ENCODE measurements at regions not wholly inside any gene's neighbourhood (a gene's known extent, or its start where the extent isn't known, plus 50 kb on each side); places are given as distances from the start of the nearest gene placed in this dataset.
"Not testable (repeated sequence)": the region's sequence is repeated elsewhere in the genome, so short reads cannot be mapped to it uniquely, and the experiment has no call there.

- not testable (repeated sequence) for DNase-seq
Observed at GRCh38 chr1:184184614-184185013, 133.1 kb downstream of the TSEN15 start.

GRCh38 chr1:184185347-184185746 lies 133.8 kb downstream of the TSEN15 start:
- DNase-seq: no peak

DNA sequence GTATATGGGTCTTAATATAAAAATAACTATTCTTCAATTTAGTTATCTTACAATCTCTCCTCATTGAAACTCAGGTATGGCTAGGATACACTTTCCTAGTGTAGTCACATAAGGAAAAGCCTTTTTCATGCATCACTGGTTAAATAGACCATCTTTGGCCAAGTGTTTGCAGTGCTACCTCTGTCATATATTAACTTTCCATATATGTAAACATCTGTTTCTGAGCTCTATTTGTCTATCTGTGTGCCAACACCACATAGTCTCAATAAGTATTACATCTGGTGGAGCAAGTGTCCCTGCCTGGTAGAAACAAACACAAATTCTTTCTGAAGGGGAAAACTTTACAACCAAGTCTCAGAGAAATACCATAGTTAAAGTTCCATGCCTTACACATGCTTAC lies 134.6 kb downstream of the TSEN15 start:
- DNase-seq: no peak

GRCh38 chr1:184187097-184187496 lies 135.6 kb downstream of the TSEN15 start:
- DNase-seq: no peak

DNA sequence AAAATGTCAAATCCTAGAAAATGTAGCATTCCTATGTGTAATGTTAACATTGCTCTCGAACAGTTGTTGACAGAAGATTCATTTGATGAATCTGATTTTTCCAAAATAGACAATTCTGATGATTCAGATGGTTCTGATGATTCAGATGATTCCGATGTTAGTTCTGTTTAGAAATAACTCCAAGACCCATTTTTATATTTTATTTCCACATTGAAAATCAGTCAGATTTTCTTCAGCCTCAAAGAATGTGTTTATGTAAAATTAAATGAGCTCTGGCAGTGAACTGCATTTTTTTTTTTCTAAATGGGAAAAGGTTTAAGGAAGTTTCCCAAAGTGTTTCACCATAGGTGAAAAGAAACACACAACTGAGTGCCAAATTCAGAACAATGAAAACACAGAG lies 136.5 kb downstream of the TSEN15 start:
- no peak for DNase-seq

DNA sequence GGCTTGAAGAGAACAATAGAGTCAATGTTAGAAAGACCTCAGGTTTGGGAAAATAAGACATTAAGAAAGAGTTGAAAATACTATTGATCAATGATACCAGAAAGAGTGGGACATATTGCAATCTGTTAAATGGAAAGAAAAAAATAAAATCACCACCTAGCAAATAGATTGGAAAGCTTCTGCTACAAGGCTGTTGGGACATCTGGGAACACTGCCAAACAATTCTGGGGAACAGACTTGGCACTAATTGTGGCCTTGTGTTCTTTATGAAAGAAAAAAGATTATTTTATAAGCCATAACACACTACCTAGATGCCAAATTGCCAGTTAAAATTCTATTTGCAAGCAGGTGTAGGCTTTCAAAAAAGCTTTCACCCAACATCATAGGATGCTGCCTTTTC lies 137.8 kb downstream of the TSEN15 start:
- no peak for DNase-seq

GRCh38 chr1:184190616-184191015 lies 139.1 kb downstream of the TSEN15 start:
- no peak for DNase-seq

DNA sequence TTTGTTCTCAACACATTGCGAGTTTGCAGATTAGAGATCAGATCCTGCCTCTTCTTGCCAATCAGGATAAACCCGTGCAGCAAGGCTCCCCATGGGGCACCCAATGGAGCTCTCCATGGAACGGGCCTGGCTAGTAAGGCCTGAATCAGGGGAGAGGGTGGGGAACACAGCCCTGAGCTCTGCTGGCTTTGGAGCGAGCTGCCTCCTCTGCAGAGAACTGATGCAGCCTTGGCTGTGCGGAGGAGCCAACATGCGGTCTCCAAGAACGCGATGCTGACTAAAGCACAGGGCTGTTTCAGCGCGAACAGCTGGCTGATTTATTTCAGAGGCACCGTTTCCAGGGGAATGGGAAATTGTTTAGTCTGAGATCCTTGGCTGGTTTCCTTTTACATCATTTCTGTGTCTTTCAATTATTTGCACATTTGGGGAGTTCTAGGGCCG lies 139.7 kb downstream of the TSEN15 start:
- DNase-seq: no peak

- DNase-seq: no peak
Observed at GRCh38 chr1:184192796-184193195, 141.3 kb downstream of the TSEN15 start.

- no peak for DNase-seq
Observed at GRCh38 chr1:184193451-184193850, 141.9 kb downstream of the TSEN15 start.

- no peak for DNase-seq
Observed at GRCh38 chr1:184194236-184194635, 142.7 kb downstream of the TSEN15 start.

DNA sequence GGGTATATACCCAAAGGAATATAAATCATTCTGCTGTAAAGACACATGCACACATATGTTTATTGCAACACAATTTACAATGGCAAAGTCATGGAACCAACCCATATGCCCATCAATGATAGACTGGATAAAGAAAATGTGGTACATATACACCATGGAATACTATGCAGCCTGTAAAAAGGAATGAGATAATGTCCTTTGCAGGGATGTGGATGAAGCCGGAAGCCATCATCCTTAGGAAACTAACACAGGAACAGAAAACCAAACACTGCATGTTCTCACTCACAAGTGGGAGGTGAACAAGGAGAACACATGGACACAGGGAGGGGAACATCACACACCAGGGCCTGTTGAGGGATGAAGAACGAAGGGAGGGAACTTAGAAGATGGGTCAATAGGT lies 144.2 kb downstream of the TSEN15 start:
- not testable (repeated sequence) for DNase-seq

- no peak for DNase-seq
Observed at GRCh38 chr1:184197831-184198230, 146.3 kb downstream of the TSEN15 start.

DNA sequence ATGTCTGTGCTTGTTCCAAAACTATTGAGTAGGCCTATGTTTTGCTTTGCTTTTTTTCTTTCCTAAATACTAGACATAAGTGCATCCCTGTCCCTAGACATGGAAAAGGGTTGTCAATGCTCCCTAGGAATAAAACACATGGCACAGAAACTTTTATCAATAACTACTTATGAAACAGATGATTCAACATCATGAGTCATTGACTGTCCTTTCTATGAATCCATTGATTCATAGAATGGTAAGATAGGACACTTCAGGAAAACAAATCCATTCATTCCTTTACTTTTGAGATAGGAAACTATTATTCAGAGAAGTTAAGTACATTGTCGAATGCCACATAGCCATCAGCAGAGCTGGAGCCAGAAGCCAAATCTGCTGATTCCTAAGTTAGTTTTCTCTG lies 147.5 kb downstream of the TSEN15 start:
- DNase-seq: no peak

- DNase-seq: no peak
Observed at GRCh38 chr1:184199438-184200085, 148.0 kb downstream of the TSEN15 start.

DNA sequence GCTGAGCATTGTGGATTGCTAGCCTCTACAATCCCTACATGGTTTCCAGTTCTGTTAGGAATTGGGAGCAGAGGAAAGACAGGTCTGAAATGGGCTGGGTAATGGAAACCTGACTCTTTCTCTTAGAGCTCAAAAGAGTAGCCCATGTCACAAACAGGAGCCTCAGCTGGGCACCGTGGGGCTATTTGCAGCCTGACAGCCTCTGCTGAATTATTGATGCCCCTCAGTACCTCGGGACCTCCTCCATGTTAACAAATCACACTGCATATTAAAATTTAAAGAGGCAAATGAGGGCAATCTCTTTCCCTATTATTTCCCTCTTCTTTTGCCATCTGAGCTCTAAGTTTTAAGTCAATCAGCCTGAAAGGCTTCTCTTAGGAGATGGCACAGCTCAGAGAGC lies 157.1 kb downstream of the TSEN15 start:
- DNase-seq: no peak

GRCh38 chr1:184210031-184210430 lies 158.5 kb downstream of the TSEN15 start:
- DNase-seq: no peak

- DNase-seq: no peak
Observed at GRCh38 chr1:184210862-184211261, 159.3 kb downstream of the TSEN15 start.

DNA sequence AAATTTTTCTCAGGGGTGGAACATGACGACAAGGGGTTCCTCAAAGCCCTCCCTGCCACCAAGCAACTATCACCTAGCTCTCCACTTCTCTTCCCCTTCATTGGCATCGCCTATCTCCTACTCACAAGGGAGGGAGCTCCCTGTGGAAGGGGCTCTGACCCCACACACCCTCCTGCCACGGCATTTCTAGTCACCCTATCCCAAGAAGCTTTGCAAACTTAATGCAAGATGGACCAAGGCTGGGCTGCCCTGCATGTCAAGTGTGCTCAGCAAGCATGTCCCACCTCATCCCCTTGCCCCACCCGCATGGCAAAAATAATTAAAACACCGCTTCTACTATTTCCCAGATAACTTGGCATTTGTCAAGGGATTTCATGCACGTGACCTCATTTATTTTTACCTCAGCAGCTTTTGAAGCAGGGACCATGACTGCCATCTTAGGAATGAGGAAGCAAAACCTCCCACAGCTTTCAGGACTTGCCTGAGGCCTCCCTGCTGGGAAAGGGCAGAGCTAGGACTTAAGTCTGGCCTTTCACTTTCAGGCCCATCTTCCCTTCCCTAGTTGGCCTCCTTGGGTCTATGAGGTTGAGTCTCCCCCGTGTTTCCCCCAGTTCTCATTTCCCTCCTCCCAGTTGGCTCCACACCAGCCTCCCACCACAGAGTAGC lies 161.3 kb downstream of the TSEN15 start:
- DNase-seq: no peak

GRCh38 chr1:184214128-184214527 lies 162.6 kb downstream of the TSEN15 start:
- DNase-seq: no peak

DNA sequence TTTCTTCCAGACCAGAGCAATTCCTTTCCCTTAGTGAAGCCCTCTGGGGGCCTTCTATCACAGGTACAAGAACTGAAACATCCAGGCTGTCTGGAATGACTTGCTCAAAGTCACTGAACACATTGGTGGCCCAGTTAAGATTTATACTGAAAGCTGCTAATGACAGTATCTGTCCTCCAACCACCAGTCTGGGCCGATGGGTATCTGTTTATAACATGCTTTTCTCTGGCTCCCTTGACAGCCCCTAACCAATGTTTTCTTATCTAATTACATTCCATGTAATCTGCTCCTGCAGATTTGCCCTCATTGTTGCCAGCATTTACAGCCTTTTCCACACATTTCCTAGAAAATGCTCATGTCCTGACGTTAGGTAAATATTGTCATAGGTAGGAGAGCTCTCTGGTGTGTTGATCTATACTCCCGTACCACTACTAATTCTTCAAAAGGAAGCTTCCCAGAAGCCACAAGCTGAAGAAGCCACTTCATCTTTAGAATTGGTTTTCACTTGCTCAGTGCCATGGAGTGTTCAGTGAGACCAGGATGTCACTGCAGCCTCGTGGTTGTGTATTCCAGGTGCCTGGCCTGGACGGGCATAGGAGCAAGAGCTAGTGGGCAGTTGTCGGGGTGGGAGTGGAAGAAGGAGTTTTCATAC lies 163.9 kb downstream of the TSEN15 start:
- peak; percentile 4 for DNase-seq

GRCh38 chr1:184218458-184219075 lies 167.0 kb downstream of the TSEN15 start:
- no peak for DNase-seq

DNA sequence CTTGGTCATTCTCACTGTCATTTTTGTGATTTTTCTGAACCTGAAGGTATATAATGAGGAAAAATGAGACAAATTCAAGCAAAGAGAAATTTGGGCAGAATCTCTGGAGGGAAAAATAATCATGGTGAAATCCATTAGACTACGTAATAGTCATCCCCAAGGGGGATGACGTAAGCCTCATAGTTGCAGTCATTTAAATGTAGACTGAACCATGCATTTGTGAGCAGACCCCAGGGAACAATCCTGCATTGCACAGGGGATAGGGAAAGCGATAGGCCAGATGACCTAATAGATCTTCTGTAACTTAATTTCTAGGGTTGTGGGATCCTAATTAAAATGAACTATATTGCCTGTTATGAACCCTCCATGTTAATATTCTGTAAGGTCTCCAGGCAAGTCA lies 167.4 kb upstream of the C1orf21 start:
- no peak for DNase-seq

DNA sequence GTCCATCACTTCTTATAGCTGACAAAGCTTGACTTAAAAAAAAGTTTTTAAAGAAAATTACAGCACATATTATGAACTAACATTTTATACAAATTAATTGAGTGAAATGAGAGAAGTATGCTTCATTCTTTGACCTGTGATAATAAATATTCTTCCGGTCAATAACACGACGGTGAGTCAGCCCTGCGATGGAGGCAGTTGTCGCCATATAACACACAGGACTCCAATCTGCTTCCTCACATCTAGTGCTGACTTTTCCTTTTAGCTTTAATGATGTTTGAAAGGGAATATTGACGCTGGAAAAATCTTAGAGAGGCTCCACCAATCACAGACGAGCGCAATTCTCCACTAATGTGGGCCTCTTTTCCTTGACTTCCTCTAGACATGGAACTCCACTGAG lies 166.9 kb upstream of the C1orf21 start:
- DNase-seq: no peak
